IMR-90 (cell line): ENCODE measurements at regions not wholly inside any gene's neighbourhood (a gene's known extent, or its start where the extent isn't known, plus 50 kb on each side); places are given as distances from the start of the nearest gene placed in this dataset.

Experiments
- ATAC-seq: fragments of 200-7000 bp; cut with Tn5 transposase; 2 replicates; pipeline ENCODE4 v1.9.1; 2020; ENCODE audit warnings: low read depth, mild to moderate bottlenecking, moderate library complexity
- BruUV-seq: library from RNA; stranded (reverse); fragments of 400-500 nt; replicated peaks from 2 replicates; lab custom pipeline; 2021; lab: Mats Ljungman, UMichigan
- CTCF ChIA-PET: fragments of 300-600 bp; formaldehyde crosslinking; extraction: SDS; loops from one replicate; lab custom pipeline; 2021; ENCODE audit warnings: antibody characterized with exemption; lab: Yijun Ruan, JAX
- POLR2A ChIA-PET: fragments of 300-600 bp; sonication (Branson Sonifier 250); formaldehyde crosslinking; loops from one replicate; lab custom pipeline; 2022; ENCODE audit warnings: antibody characterized with exemption; ENCODE audit not compliant: unreplicated experiment; lab: Charles Lee
- DNase-seq: peaks from one replicate; pipeline ENCODE4 v3.0.0; 2013
- H2AFZ ChIP-seq: replicated peaks from 2 replicates; pipeline ENCODE3; 2013; ENCODE audit warnings: low read length, mild to moderate bottlenecking; ENCODE audit not compliant: poor library complexity
- H2AK5ac ChIP-seq: 2 replicates; pipeline ENCODE4 v1.6.1; 2013; ENCODE audit warnings: low read depth, low read length, inconsistent platforms
- H2AK9ac ChIP-seq: replicated peaks from 2 replicates; pipeline ENCODE3; 2013; ENCODE audit warnings: mild to moderate bottlenecking, low read depth, low read length, moderate library complexity; ENCODE audit not compliant: poor library complexity
- H2BK120ac ChIP-seq: 2 replicates; pipeline ENCODE4 v1.6.1; 2013; ENCODE audit warnings: low read depth, low read length, inconsistent platforms
- H2BK15ac ChIP-seq: 3 replicates; pipeline ENCODE4 v1.6.1; 2013; ENCODE audit warnings: low read depth, low read length, inconsistent platforms
- H2BK20ac ChIP-seq: 2 replicates; pipeline ENCODE4 v1.6.1; 2013; ENCODE audit warnings: low read depth, mild to moderate bottlenecking, inconsistent platforms, low read length, moderate library complexity
- H2BK5ac ChIP-seq: 2 replicates; pipeline ENCODE4 v1.6.1; 2013; ENCODE audit warnings: mild to moderate bottlenecking, low read depth, low read length, inconsistent platforms; ENCODE audit not compliant: poor library complexity, severe bottlenecking
- H3K14ac ChIP-seq: replicated peaks from 2 replicates; pipeline ENCODE4 v1.6.1; 2013; ENCODE audit warnings: low read depth, low read length, inconsistent platforms
- H3K18ac ChIP-seq: 2 replicates; pipeline ENCODE4 v1.6.1; 2013; ENCODE audit warnings: low read depth, low read length, control low read depth
- H3K23ac ChIP-seq: 2 replicates; pipeline ENCODE4 v1.6.1; 2013; ENCODE audit warnings: low read depth, low read length, inconsistent platforms
- H3K27ac ChIP-seq: 2 replicates; pipeline ENCODE4 v1.5.1; 2013; ENCODE audit warnings: mild to moderate bottlenecking, control low read depth, low read length; ENCODE audit not compliant: insufficient read depth
- H3K27me3 ChIP-seq: 2 replicates; pipeline ENCODE4 v1.6.1; 2013; ENCODE audit warnings: low read length; ENCODE audit not compliant: control insufficient read depth, insufficient read depth
- H3K36me3 ChIP-seq: 2 replicates; pipeline ENCODE4 v1.6.1; 2013; ENCODE audit warnings: low read length, mixed read lengths; ENCODE audit not compliant: control insufficient read depth, insufficient read depth
- H3K4ac ChIP-seq: 2 replicates; pipeline ENCODE4 v1.6.1; 2013; ENCODE audit warnings: low read depth, low read length, inconsistent platforms
- H3K4me1 ChIP-seq: 2 replicates; pipeline ENCODE4 v1.6.1; 2013; ENCODE audit warnings: low read length, mixed read lengths; ENCODE audit not compliant: control insufficient read depth, insufficient read depth
- H3K4me2 ChIP-seq: 2 replicates; pipeline ENCODE4 v1.6.1; 2013; ENCODE audit warnings: low read depth, mild to moderate bottlenecking, control low read depth, low read length, moderate library complexity
- H3K4me3 ChIP-seq: 2 replicates; pipeline ENCODE4 v1.5.1; 2013; ENCODE audit warnings: low read depth, mild to moderate bottlenecking, control low read depth, low read length, moderate library complexity; ENCODE audit not compliant: insufficient read depth
- H3K56ac ChIP-seq: 2 replicates; pipeline ENCODE4 v1.6.1; 2013; ENCODE audit warnings: low read length, inconsistent platforms; ENCODE audit not compliant: insufficient read depth; ENCODE audit errors: extremely low read depth
- H3K79me1 ChIP-seq, 2 experiments: 2 replicates each; pipeline ENCODE4 v1.6.1; 2013; ENCODE audit warnings: low read length in 2 of 2, inconsistent platforms in 1 of 2, low read depth in 1 of 2
- H3K9ac ChIP-seq: 2 replicates; pipeline ENCODE4 v1.6.1; 2013; ENCODE audit warnings: low read depth, low read length, control low read depth
- H3K9me1 ChIP-seq: 2 replicates; pipeline ENCODE4 v1.6.1; 2013; ENCODE audit warnings: low read length, inconsistent platforms; ENCODE audit not compliant: insufficient read depth
- H3K9me3 ChIP-seq: 2 replicates; pipeline ENCODE4 v1.6.1; 2013; ENCODE audit warnings: low read length; ENCODE audit not compliant: control insufficient read depth, insufficient read depth
- H4K20me1 ChIP-seq: 2 replicates; pipeline ENCODE4 v1.6.1; 2013; ENCODE audit warnings: low read length, inconsistent platforms; ENCODE audit not compliant: insufficient read depth
- H4K5ac ChIP-seq: 2 replicates; pipeline ENCODE4 v1.6.1; 2013; ENCODE audit warnings: mild to moderate bottlenecking, low read depth, low read length, control low read depth
- H4K8ac ChIP-seq, 2 experiments: 2 replicates each; pipeline ENCODE4 v1.6.1; 2013; ENCODE audit warnings: low read depth in 2 of 2, low read length in 2 of 2, control low read depth in 1 of 2, inconsistent platforms in 1 of 2
- H4K91ac ChIP-seq: 2 replicates; pipeline ENCODE4 v1.6.1; 2013; ENCODE audit warnings: low read depth, low read length, inconsistent platforms; ENCODE audit not compliant: insufficient read depth
- MAZ ChIP-seq: IDR thresholded peaks from 2 replicates; pipeline ENCODE4 v1.6.1; 2012; ENCODE audit warnings: low read depth, mild to moderate bottlenecking, low read length, improper control_type of control experiment, moderate library complexity, borderline replicate concordance
- WGBS, 2 experiments: methylation state at CpG; one replicate each; pipeline versions ENCODE4 v1.1.5 to v1.1.7; 2013; ENCODE audit warnings: missing lambda C conversion rate in 2 of 2; ENCODE audit not compliant: insufficient read length in 1 of 2; ENCODE audit errors: extremely low coverage in 2 of 2; 5-methylcytosine and 5-hydroxymethylcytosine counted together
- dilution Hi-C: fragments of 300-500 bp; cut with HindIII; formaldehyde crosslinking; loops from one replicate; pipeline ENCODE4 v1.14.3; 2018; ENCODE audit warnings: low sequenced_read_pairs; ENCODE audit not compliant: unreplicated experiment
- in situ Hi-C: fragments of 300-500 bp; cut with MboI; formaldehyde crosslinking; loops from 3 replicates; pipeline ENCODE4 v1.14.3; 2019; ENCODE audit warnings: low sequenced_read_pairs, inconsistent platforms, mixed read lengths
- intact Hi-C: fragments of 100-400 bp; cut with micrococcal nuclease; formaldehyde crosslinking; loops from 2 replicates; pipeline ENCODE4 v1.10.0; 2022

- intact Hi-C loops: no loop called here
- no peak for DNase-seq
- Histone ChIP-seq H4K20me1 (no peaks in the 10 kb centered on the region), H4K91ac (no peak overlapping the region), H3K4me2 (no peak overlapping the region), H3K23ac (no peak overlapping the region), H3K9me1 (no peaks in the 10 kb centered on the region), H2BK20ac (no peak overlapping the region), H2AK9ac (no peak overlapping the region), H2AK5ac (no peak overlapping the region), H3K27me3 (no peaks in the 10 kb centered on the region), H3K14ac (no peak overlapping the region), H3K79me1 (no peaks in the 10 kb centered on the region), H3K4me3 (no peak overlapping the region), H4K8ac (no peak overlapping the region), H3K18ac (no peak overlapping the region), H2AFZ (no peak overlapping the region), H4K5ac (no peak overlapping the region), H2BK120ac (no peak overlapping the region), H3K9me3 (peaks cover 2% of the 10 kb centered on the region; the same call in 1 of the 2 replicates), H3K27ac (no peak overlapping the region), H3K9ac (no peak overlapping the region), H3K4me1 (no peaks in the 10 kb centered on the region), H3K4ac (no peak overlapping the region), H3K56ac (no peak overlapping the region), H2BK15ac (no peak overlapping the region), H2BK5ac (no peak overlapping the region), H3K36me3 (no peaks in the 10 kb centered on the region)
- BruUV-seq: no TSS peak
- WGBS, 2 experiments: no CpG with 5 or more reads among the region's 4 CpGs
- CTCF ChIA-PET: no interaction called here
- in situ Hi-C loops: no loop called here
- TF ChIP-seq MAZ: no peak
- POLR2A ChIA-PET: no interaction called here
- no peak for ATAC-seq
- dilution Hi-C loops: no loop called here
These were observed 1104.9 kb downstream of the NSUN3 start for GRCh38 chr3:95167748-95168147.
